GM21717 (cell line): ENCODE measurements at regions not wholly inside any gene's neighbourhood (a gene's known extent, or its start where the extent isn't known, plus 50 kb on each side); places are given as distances from the start of the nearest gene placed in this dataset.
"Not testable (repeated sequence)": the region's sequence is repeated elsewhere in the genome, so short reads cannot be mapped to it uniquely, and the experiment has no call there.

Experiments used
- ATAC-seq: cut with Tn5 transposase; IDR thresholded peaks from one replicate; pipeline ENCODE4 v1.9.1; 2021; ENCODE audit warnings: mild to moderate bottlenecking, moderate library complexity; ENCODE audit not compliant: unreplicated experiment

- ATAC-seq, result no peak
Observed at GRCh38 chr16:61024180-61024900, 1011.9 kb downstream of the CDH8 start.

DNA sequence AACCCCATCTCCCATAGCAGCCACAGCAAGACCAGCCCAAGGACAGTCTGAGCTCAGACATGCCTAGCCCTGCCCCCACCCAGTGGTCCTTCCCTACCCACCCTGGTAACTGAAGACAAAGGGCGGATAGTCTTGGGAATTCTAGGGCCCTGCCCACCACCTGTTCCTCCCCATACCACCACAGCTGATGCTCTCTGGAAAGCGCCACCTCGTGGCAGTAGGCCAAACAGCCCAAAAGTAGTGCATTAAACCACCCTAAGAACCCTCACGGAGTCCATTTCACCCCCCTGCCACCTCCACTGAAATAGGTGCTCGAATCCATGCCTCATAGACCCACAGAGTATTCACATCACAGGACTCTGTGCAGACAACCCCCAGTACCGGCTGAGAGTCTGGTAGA lies 1021.4 kb downstream of the CDH8 start:
- ATAC-seq, result no peak

GRCh38 chr16:61007694-61008093 lies 1028.5 kb downstream of the CDH8 start:
- no peak for ATAC-seq

DNA sequence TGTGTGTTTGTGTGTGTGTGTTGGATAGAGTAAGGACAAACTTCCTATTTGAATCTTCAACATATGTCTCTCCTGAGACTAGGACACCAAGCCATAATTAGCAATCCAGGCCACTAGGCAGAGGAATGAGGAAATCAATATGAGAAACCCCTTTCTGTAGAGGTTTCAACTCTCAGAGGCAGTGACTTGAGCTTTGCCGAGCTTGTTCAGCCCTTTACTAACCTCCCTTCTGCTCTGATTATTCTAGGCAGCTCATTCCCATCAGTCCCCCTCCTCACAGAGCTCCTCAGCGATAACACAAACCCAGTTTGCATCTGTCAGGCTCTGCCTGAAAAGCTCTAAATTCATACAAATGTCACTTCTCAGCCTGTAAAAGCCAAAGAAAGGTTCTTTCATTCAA lies 1030.3 kb downstream of the CDH8 start:
- no peak for ATAC-seq

GRCh38 chr16:61002479-61003204 lies 1033.6 kb downstream of the CDH8 start:
- no peak for ATAC-seq

- ATAC-seq, result no peak
Observed at GRCh38 chr16:60991886-60992285, 1044.4 kb downstream of the CDH8 start.

DNA sequence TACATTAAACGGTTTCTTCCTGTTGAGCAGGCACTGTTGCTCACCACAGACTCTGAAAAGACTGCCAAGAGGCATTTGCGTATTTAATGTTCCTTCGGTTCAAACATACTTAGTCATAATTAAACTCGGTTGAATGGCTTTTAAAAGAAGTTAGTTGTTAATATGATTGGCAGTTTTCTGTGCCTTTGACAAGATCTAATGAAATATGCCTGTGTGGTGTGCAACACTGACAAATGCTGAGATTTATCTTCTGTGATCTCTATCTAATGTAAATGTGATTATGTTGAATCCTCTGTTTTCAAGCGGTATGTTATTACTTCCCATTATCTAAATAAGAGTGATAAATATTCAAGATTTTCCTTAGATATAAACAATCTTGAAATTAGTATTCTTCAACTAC lies 1046.6 kb downstream of the CDH8 start:
- no peak for ATAC-seq

DNA sequence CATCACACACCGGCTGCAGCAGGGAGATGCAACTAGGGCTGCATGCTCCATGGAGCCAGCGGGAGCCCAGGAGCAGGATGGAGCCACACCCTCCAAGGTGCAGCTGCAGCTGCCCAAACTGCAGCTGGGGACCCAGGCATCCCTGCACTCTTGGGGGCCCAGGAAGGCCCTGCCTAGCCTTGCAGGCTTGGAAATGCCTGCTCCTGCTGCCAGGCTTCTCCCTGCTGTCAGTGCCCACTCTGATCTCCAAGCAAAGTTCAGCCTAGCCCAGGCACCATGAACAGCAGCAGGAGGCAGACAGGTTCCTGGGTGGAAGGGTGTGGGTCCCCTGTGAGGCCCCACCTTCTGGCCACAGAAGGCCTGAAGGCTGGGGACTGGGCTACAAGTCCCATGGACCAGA lies 1057.1 kb downstream of the CDH8 start:
- ATAC-seq, result no peak

- no peak for ATAC-seq
Observed at GRCh38 chr16:60949800-60950199, 1086.4 kb downstream of the CDH8 start.

GRCh38 chr16:60945225-60945624 lies 1091.0 kb downstream of the CDH8 start:
- ATAC-seq, result no peak

- not testable (repeated sequence) for ATAC-seq
Observed at GRCh38 chr16:60936189-60936588, 1100.0 kb downstream of the CDH8 start.

- no peak for ATAC-seq
Observed at GRCh38 chr16:60932600-60932999, 1103.6 kb downstream of the CDH8 start.

- no peak for ATAC-seq
Observed at GRCh38 chr16:60930291-60930690, 1105.9 kb downstream of the CDH8 start.

DNA sequence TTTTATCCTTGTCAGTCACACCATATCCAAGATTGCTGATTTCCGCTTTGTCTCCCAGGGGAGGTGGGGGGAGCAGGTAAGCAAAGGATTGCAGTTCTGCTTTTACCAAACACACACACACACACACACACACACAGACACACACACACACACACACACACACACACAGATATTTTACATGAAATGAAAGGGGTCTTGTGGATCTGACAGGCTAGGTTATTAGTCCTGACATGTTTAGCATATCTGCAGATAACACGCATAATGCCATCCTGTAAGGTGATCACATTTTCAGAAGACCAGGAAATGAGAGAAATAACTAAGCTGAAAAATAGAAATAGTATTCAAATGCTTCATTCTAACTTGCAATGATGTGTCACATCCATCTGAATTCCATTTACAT lies 1113.3 kb downstream of the CDH8 start:
- no peak for ATAC-seq

DNA sequence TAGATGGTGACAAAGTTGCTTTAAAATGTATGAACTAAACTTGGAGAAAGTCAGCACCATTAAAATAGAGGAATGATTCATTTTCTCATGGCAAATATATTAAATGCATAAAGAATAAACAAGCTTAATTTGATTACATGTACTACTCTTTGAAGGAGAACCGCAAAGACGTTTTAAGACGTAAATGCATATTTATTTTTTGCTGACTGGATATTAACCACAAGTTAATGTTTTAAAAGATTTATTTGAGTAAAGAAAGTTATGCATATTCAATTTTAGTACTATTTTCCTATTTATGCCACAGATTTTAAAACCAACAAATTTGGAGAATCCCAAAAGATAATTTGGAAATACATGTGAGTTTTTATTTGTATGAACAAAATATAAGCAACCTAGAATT lies 1121.9 kb downstream of the CDH8 start:
- ATAC-seq, result no peak

DNA sequence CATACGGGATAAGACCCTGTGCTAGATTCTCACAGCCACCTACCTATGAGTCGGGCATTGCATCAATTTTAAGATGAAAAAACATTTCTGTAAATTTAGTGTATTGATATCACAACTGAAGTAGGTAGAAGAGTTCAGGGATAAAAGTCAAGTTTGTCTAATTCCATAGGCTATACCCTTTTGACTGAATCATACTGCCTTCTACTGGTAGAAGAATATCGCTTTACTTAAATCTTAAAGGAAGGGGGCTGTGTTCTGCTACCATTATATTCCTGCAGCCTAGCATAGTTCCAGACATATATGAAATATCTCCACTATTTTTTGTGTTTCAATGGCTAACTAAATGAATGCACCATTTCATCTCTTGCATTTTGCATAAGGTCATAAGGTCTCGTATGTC lies 1128.6 kb downstream of the CDH8 start:
- ATAC-seq, result no peak

DNA sequence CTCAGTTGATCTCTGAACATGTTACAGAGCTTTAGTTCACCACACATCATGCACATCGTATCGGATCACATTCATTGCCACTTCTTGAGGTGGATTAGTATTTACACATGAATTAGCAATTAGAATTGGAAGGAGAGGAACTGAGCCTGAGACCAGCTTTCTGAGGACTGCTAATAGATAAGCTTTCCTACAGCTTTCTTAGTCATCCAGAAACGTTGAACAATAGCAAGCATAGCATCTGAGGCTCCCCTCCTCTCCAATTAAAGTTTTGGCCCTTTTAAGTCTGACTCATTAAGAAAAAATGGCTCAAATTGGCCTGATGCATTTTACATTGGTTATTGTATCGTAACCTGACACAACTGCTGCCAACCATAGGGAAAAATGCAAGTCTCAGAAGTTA lies 1130.4 kb downstream of the CDH8 start:
- no peak for ATAC-seq

DNA sequence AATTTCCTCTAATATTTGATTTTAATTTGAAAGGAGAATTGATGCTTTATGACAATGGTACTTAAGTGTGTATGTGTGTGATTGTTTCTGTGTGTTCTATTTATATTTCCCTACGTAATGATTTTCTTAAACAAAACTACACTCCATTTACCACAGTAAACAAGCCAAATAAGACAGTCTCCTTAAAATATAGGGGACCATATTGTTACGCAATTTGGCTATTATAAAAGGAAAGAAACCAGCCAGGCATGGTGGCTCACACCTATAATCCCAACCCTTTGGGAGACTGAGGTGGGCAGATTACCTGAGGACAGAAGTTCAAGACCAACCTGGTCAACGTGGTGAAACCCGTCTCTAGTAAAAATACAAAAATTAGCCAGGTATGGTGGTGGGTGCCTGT lies 1134.1 kb downstream of the CDH8 start:
- ATAC-seq, result no peak

DNA sequence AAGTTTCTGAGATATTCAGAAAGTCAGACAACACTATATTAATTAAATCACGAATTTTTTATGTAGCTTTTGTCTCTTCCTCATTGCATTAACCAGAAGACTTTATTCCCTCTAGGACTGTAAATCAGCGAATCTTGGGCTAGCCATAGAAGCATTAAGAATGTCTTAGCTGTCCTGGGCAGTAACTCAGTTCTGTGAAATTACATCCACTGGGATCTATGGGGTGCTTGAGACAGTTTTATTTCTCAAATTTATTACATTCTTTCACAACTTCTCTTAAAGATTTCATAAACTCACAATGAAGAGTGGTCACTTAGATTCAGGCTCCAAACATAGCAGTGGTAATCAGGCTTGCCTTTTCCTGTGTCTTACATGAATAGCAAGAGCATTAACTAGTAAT lies 1153.4 kb downstream of the CDH8 start:
- no peak for ATAC-seq

GRCh38 chr16:60852635-60853034 lies 1183.6 kb downstream of the CDH8 start:
- no peak for ATAC-seq

GRCh38 chr16:60821661-60822060 lies 1214.6 kb downstream of the CDH8 start:
- no peak for ATAC-seq

GRCh38 chr16:60820361-60820760 lies 1215.9 kb downstream of the CDH8 start:
- ATAC-seq, result no peak

DNA sequence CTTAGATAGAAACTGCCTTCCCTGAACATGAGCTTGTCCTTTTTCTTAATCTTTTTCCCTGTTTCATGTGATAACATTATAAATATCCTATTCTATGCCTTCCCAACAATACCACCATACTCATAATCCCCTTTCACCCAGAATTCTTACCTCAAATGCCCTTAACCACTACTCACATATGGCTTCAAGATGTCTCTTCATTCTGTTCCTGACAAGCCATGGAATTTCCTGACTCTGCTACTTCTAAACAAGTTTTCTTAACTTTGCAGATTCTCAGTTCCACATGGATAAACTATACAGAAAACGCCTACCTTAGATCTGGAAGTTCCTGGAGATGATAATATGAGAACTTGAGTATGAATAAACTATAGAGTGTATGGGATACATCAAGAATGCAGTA lies 1217.8 kb downstream of the CDH8 start:
- no peak for ATAC-seq
